SK-N-SH (cell line): ENCODE measurements at regions not wholly inside any gene's neighbourhood (a gene's known extent, or its start where the extent isn't known, plus 50 kb on each side); places are given as distances from the start of the nearest gene placed in this dataset.

Experiments
- CHD2 ChIP-seq: fragments of 150-350 bp; IDR thresholded peaks from 2 replicates; pipeline ENCODE4 v1.6.1; 2018; ENCODE audit warnings: low read length; ENCODE audit not compliant: partially characterized antibody
- RAD21 ChIP-seq: IDR thresholded peaks from 2 replicates; pipeline ENCODE4 v1.6.1; 2012; ENCODE audit warnings: mild to moderate bottlenecking, low read length
- RFX5 ChIP-seq: IDR thresholded peaks from 2 replicates; pipeline ENCODE4 v1.6.1; 2012; ENCODE audit warnings: mild to moderate bottlenecking, improper control_type of control experiment, low read length
- RXRA ChIP-seq: IDR thresholded peaks from 2 replicates; pipeline ENCODE4 v1.4.0; 2012; ENCODE audit warnings: low read depth, mild to moderate bottlenecking, borderline replicate concordance
- SMC3 ChIP-seq: IDR thresholded peaks from 2 replicates; pipeline ENCODE4 v1.6.1; 2012; ENCODE audit warnings: low read depth, low read length, improper control_type of control experiment
- TAF1 ChIP-seq: IDR thresholded peaks from 2 replicates; pipeline ENCODE4 v1.6.1; 2012; ENCODE audit warnings: low read depth, mild to moderate bottlenecking, low read length, moderate library complexity, borderline replicate concordance
- USF1 ChIP-seq: IDR thresholded peaks from 2 replicates; pipeline ENCODE4 v1.4.0; 2012; ENCODE audit warnings: low read depth, borderline replicate concordance
- TF ChIP-seq, protein P1 (sequence below): fragments of 200-600 bp; sonication (generic); IDR thresholded peaks from 2 replicates; pipeline ENCODE4 v1.6.1; 2017; ENCODE audit warnings: antibody characterized with exemption, mild to moderate bottlenecking, moderate library complexity

- TF ChIP-seq RFX5 (no peak), CHD2 (no peak), SMC3 (no peak), RXRA (no peak), USF1 (no peak), TAF1 (no peak), RAD21 (no peak)
- TF ChIP-seq, protein P1, sequence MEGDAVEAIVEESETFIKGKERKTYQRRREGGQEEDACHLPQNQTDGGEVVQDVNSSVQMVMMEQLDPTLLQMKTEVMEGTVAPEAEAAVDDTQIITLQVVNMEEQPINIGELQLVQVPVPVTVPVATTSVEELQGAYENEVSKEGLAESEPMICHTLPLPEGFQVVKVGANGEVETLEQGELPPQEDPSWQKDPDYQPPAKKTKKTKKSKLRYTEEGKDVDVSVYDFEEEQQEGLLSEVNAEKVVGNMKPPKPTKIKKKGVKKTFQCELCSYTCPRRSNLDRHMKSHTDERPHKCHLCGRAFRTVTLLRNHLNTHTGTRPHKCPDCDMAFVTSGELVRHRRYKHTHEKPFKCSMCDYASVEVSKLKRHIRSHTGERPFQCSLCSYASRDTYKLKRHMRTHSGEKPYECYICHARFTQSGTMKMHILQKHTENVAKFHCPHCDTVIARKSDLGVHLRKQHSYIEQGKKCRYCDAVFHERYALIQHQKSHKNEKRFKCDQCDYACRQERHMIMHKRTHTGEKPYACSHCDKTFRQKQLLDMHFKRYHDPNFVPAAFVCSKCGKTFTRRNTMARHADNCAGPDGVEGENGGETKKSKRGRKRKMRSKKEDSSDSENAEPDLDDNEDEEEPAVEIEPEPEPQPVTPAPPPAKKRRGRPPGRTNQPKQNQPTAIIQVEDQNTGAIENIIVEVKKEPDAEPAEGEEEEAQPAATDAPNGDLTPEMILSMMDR: no peak
Measured at GRCh38 chr5:62689599-62690368, 111.2 kb downstream of the LRRC70 start.
